Neural progenitor cell (in vitro differentiated cells): ENCODE measurements at regions not wholly inside any gene's neighbourhood (a gene's known extent, or its start where the extent isn't known, plus 50 kb on each side); places are given as distances from the start of the nearest gene placed in this dataset.

ENCODE experiments used
- DNase-seq: peaks from one replicate; pipeline ENCODE4 v3.0.0-alpha.2; 2016; ENCODE audit warnings: low spot score
- H2AFZ ChIP-seq: fragments of 200-600 bp; sonication (generic); replicated peaks from 2 replicates; pipeline ENCODE4 v1.6.1; 2016; ENCODE audit warnings: antibody characterized with exemption
- H3F3A ChIP-seq: fragments of 200-600 bp; sonication (generic); 2 replicates; pipeline ENCODE4 v1.6.1; 2016; ENCODE audit warnings: antibody characterized with exemption, low read depth
- H3K27ac ChIP-seq: fragments of 200-600 bp; sonication (generic); 2 replicates; pipeline ENCODE4 v1.5.1; 2016; ENCODE audit warnings: mild to moderate bottlenecking
- H3K27me3 ChIP-seq: fragments of 200-600 bp; sonication (generic); 2 replicates; pipeline ENCODE4 v1.6.1; 2016; ENCODE audit warnings: mild to moderate bottlenecking, moderate library complexity
- H3K36me3 ChIP-seq: fragments of 200-600 bp; sonication (generic); 2 replicates; pipeline ENCODE4 v1.5.1; 2016
- H3K4me1 ChIP-seq: fragments of 200-600 bp; sonication (generic); 2 replicates; pipeline ENCODE4 v1.6.1; 2016; ENCODE audit warnings: mixed run types
- H3K4me2 ChIP-seq: fragments of 200-600 bp; sonication (generic); 2 replicates; pipeline ENCODE4 v1.6.1; 2016
- H3K4me3 ChIP-seq: fragments of 200-600 bp; sonication (generic); 2 replicates; pipeline ENCODE4 v1.5.1; 2016
- H3K79me2 ChIP-seq: fragments of 200-600 bp; sonication (generic); 2 replicates; pipeline ENCODE4 v1.6.1; 2016; ENCODE audit warnings: low read depth
- H3K9ac ChIP-seq: fragments of 200-600 bp; sonication (generic); 2 replicates; pipeline ENCODE4 v1.6.1; 2016
- H3K9me3 ChIP-seq: fragments of 200-600 bp; sonication (generic); 2 replicates; pipeline ENCODE4 v1.5.1; 2016; ENCODE audit warnings: low read depth
- H4K20me1 ChIP-seq: fragments of 200-600 bp; sonication (generic); 2 replicates; pipeline ENCODE4 v1.6.1; 2016; ENCODE audit warnings: low read depth
- H3K27ac Mint-ChIP-seq: 3 replicates; pipeline ENCODE4 v1.8.0; 2021; ENCODE audit warnings: mixed read lengths
- H3K27me3 Mint-ChIP-seq: 2 replicates; pipeline ENCODE4 v1.8.0; 2022; ENCODE audit warnings: low read depth, mild to moderate bottlenecking, inconsistent platforms, moderate library complexity, mixed read lengths; ENCODE audit not compliant: insufficient read depth
- H3K36me3 Mint-ChIP-seq: 3 replicates; pipeline ENCODE4 v1.8.0; 2021; ENCODE audit warnings: mixed read lengths
- H3K4me1 Mint-ChIP-seq: 3 replicates; pipeline ENCODE4 v1.8.0; 2021; ENCODE audit warnings: mixed read lengths
- H3K4me3 Mint-ChIP-seq: 3 replicates; pipeline ENCODE4 v1.8.0; 2021; ENCODE audit warnings: mild to moderate bottlenecking, moderate library complexity, mixed read lengths
- H3K9me3 Mint-ChIP-seq: 3 replicates; pipeline ENCODE4 v1.8.0; 2020; ENCODE audit warnings: mixed read lengths
- CTCF ChIP-seq: fragments of 200-600 bp; sonication (generic); IDR thresholded peaks from 2 replicates; pipeline ENCODE4 v1.5.1; 2017; ENCODE audit warnings: antibody characterized with exemption, mild to moderate bottlenecking
- EZH2 ChIP-seq: fragments of 200-600 bp; sonication (generic); IDR thresholded peaks from 2 replicates; pipeline ENCODE4 v1.6.1; 2017; ENCODE audit warnings: antibody characterized with exemption, mild to moderate bottlenecking, moderate library complexity
- EZH2phosphoT487 ChIP-seq: fragments of 200-600 bp; sonication (generic); IDR thresholded peaks from 2 replicates; pipeline ENCODE4 v1.6.1; 2017; ENCODE audit warnings: antibody characterized with exemption

GRCh38 chr1:79929356-79929755, 922.8 kb upstream of the ADGRL4 start:
- H3K9me3 Mint-ChIP-seq = peaks cover 8% of the 10 kb centered on the region
- Histone ChIP-seq H3K9me3 (no peaks in the 10 kb centered on the region), H3K79me2 (no peaks in the 10 kb centered on the region), H3K36me3 (no peaks in the 10 kb centered on the region), H3K27ac (no peak overlapping the region), H3K4me2 (no peak overlapping the region), H3K9ac (no peak overlapping the region), H3K4me3 (no peak overlapping the region), H3K27me3 (no peaks in the 10 kb centered on the region), H3F3A (no peaks in the 10 kb centered on the region), H2AFZ (no peak overlapping the region), H3K4me1 (no peaks in the 10 kb centered on the region), H4K20me1 (no peaks in the 10 kb centered on the region)
- H3K4me1 Mint-ChIP-seq = no peaks in the 10 kb centered on the region
- no peak overlapping the region for H3K4me3 Mint-ChIP-seq
- DNase-seq = no peak
- H3K27ac Mint-ChIP-seq = no peak overlapping the region
- peaks cover 3% of the 10 kb centered on the region for H3K36me3 Mint-ChIP-seq
- TF ChIP-seq EZH2phosphoT487 = no peak
- TF ChIP-seq EZH2 = no peak
- TF ChIP-seq CTCF = no peak
- no peaks in the 10 kb centered on the region for H3K27me3 Mint-ChIP-seq

GRCh38 chr1:79928901-79929300, 922.4 kb upstream of the ADGRL4 start:
- Histone ChIP-seq H3F3A (no peaks in the 10 kb centered on the region), H3K4me1 (no peaks in the 10 kb centered on the region), H3K36me3 (no peaks in the 10 kb centered on the region), H2AFZ (no peak overlapping the region), H3K9me3 (no peaks in the 10 kb centered on the region), H3K27ac (no peak overlapping the region), H3K4me3 (no peak overlapping the region), H3K4me2 (no peak overlapping the region), H3K27me3 (no peaks in the 10 kb centered on the region), H3K9ac (no peak overlapping the region), H3K79me2 (no peaks in the 10 kb centered on the region), H4K20me1 (no peaks in the 10 kb centered on the region)
- TF ChIP-seq EZH2 (no peak), CTCF (no peak), EZH2phosphoT487 (no peak)
- Mint-ChIP-seq H3K4me1 (no peaks in the 10 kb centered on the region), H3K27me3 (no peaks in the 10 kb centered on the region), H3K4me3 (no peak overlapping the region), H3K36me3 (peaks cover 3% of the 10 kb centered on the region), H3K27ac (no peak overlapping the region), H3K9me3 (peaks cover 12% of the 10 kb centered on the region)
- no peak for DNase-seq

- no peak overlapping the region for H2AFZ ChIP-seq
- H3K27me3 ChIP-seq = no peaks in the 10 kb centered on the region
- no peak for DNase-seq
- H3K36me3 ChIP-seq = no peaks in the 10 kb centered on the region
- Mint-ChIP-seq H3K9me3 (peaks cover 24% of the 10 kb centered on the region), H3K27ac (no peak overlapping the region), H3K4me3 (no peak overlapping the region), H3K4me1 (no peaks in the 10 kb centered on the region), H3K27me3 (no peaks in the 10 kb centered on the region), H3K36me3 (peaks cover 1% of the 10 kb centered on the region)
- H3K4me3 ChIP-seq = no peak overlapping the region
- TF ChIP-seq EZH2phosphoT487 (no peak), CTCF (no peak), EZH2 (no peak)
- H3K9me3 ChIP-seq = no peaks in the 10 kb centered on the region
- no peaks in the 10 kb centered on the region for H3K4me1 ChIP-seq
- no peak overlapping the region for H3K9ac ChIP-seq
- H4K20me1 ChIP-seq = no peaks in the 10 kb centered on the region
- no peaks in the 10 kb centered on the region for H3F3A ChIP-seq
- H3K27ac ChIP-seq = no peak overlapping the region
- no peak overlapping the region for H3K4me2 ChIP-seq
- H3K79me2 ChIP-seq = no peaks in the 10 kb centered on the region
Observed at GRCh38 chr1:79920960-79921669, 914.6 kb upstream of the ADGRL4 start.
